ENCODE measurements at regions not wholly inside any gene's neighbourhood (a gene's known extent, or its start where the extent isn't known, plus 50 kb on each side); places are given as distances from the start of the nearest gene placed in this dataset.

- TF ChIP-seq, protein P1, sequence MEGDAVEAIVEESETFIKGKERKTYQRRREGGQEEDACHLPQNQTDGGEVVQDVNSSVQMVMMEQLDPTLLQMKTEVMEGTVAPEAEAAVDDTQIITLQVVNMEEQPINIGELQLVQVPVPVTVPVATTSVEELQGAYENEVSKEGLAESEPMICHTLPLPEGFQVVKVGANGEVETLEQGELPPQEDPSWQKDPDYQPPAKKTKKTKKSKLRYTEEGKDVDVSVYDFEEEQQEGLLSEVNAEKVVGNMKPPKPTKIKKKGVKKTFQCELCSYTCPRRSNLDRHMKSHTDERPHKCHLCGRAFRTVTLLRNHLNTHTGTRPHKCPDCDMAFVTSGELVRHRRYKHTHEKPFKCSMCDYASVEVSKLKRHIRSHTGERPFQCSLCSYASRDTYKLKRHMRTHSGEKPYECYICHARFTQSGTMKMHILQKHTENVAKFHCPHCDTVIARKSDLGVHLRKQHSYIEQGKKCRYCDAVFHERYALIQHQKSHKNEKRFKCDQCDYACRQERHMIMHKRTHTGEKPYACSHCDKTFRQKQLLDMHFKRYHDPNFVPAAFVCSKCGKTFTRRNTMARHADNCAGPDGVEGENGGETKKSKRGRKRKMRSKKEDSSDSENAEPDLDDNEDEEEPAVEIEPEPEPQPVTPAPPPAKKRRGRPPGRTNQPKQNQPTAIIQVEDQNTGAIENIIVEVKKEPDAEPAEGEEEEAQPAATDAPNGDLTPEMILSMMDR (IDR thresholded peaks at IDR 0.05), result no peak
- TF ChIP-seq POLR2A (IDR thresholded peaks at IDR 0.05), result no peak
Observed at GRCh38 chr10:121243609-121244241, 354.5 kb downstream of the FGFR2 start.
